ENCODE measurements at regions not wholly inside any gene's neighbourhood (a gene's known extent, or its start where the extent isn't known, plus 50 kb on each side); places are given as distances from the start of the nearest gene placed in this dataset.

- no peak for TF ChIP-seq CTCF (IDR thresholded peaks at IDR 0.05 in 8 of 11, conservative IDR thresholded peaks at IDR 0.05 in 3 of 11)
- no peak for TF ChIP-seq POLR2A (IDR thresholded peaks at IDR 0.05)
Measured at GRCh38 chr5:118392491-118392890, 595.9 kb downstream of the DTWD2 start.

All from spleen (tissue), 7 donors.